A673 (cell line): ENCODE measurements at regions not wholly inside any gene's neighbourhood (a gene's known extent, or its start where the extent isn't known, plus 50 kb on each side); places are given as distances from the start of the nearest gene placed in this dataset.

ENCODE experiments used
- EZH2 ChIP-seq: fragments of 200-600 bp; sonication (generic); IDR thresholded peaks from 2 replicates; pipeline ENCODE4 v1.6.1; 2017; ENCODE audit warnings: borderline replicate concordance, low read depth, mild to moderate bottlenecking, mixed read lengths, antibody characterized with exemption, low read length; ENCODE audit not compliant: poor library complexity, severe bottlenecking
- TF ChIP-seq, protein P1 (sequence below): fragments of 300-800, 200-600 bp; sonication (generic); conservative IDR thresholded peaks from 2 replicates; pipeline ENCODE4 v1.5.1; 2017; ENCODE audit warnings: low read depth, mild to moderate bottlenecking, antibody characterized with exemption, low read length, moderate library complexity, mixed read lengths

DNA sequence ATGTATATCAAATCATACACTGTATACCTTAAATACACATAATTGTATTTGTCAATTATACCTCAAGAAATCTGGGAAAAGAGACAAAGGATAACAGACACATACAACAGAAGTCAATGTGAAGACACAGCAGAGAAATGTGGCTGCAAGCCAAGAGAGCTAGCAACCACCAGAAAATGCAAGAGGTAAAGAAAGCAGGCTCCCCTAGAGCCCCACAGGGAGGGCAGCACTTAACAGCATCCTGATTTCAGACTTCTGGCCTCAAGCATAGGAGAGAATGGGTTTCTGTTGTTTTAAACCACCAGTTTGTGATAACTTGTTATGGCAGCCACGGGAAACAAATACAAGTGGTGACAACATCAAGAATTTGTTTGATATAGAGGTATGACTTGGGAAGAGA is 1197.2 kb downstream of the SORCS1 start:
- TF ChIP-seq, protein P1, sequence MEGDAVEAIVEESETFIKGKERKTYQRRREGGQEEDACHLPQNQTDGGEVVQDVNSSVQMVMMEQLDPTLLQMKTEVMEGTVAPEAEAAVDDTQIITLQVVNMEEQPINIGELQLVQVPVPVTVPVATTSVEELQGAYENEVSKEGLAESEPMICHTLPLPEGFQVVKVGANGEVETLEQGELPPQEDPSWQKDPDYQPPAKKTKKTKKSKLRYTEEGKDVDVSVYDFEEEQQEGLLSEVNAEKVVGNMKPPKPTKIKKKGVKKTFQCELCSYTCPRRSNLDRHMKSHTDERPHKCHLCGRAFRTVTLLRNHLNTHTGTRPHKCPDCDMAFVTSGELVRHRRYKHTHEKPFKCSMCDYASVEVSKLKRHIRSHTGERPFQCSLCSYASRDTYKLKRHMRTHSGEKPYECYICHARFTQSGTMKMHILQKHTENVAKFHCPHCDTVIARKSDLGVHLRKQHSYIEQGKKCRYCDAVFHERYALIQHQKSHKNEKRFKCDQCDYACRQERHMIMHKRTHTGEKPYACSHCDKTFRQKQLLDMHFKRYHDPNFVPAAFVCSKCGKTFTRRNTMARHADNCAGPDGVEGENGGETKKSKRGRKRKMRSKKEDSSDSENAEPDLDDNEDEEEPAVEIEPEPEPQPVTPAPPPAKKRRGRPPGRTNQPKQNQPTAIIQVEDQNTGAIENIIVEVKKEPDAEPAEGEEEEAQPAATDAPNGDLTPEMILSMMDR, result no peak
- no peak for TF ChIP-seq EZH2
